HCT116 (cell line): ENCODE measurements at regions not wholly inside any gene's neighbourhood (a gene's known extent, or its start where the extent isn't known, plus 50 kb on each side); places are given as distances from the start of the nearest gene placed in this dataset.

ENCODE experiments used
- EZH2 ChIP-seq: fragments of 200-600 bp; sonication (generic); IDR thresholded peaks from 2 replicates; pipeline ENCODE4 v1.6.1; 2017; ENCODE audit warnings: antibody characterized with exemption, mixed run types
- EZH2phosphoT487 ChIP-seq: fragments of 200-600 bp; IDR thresholded peaks from 2 replicates; pipeline ENCODE4 v1.6.1; 2018; ENCODE audit warnings: antibody characterized with exemption, borderline replicate concordance
- JUND ChIP-seq: IDR thresholded peaks from 2 replicates; pipeline ENCODE4 v1.6.1; 2012
- POLR2A ChIP-seq: IDR thresholded peaks from 2 replicates; pipeline ENCODE4 v1.7.0; 2011; ENCODE audit warnings: borderline replicate concordance; ENCODE audit not compliant: insufficient read depth, insufficient read length; ENCODE audit errors: extremely low read depth
- POLR2AphosphoS5 ChIP-seq: IDR thresholded peaks from 2 replicates; pipeline ENCODE4 v1.6.1; 2011; ENCODE audit warnings: mild to moderate bottlenecking, low read depth, low read length, moderate library complexity
- RAD21 ChIP-seq: IDR thresholded peaks from 2 replicates; pipeline ENCODE4 v1.6.1; 2012; ENCODE audit warnings: low read depth, mild to moderate bottlenecking
- SIN3A ChIP-seq: IDR thresholded peaks from 2 replicates; pipeline ENCODE4 v1.6.1; 2012; ENCODE audit warnings: low read depth
- YY1 ChIP-seq: IDR thresholded peaks from 2 replicates; pipeline ENCODE4 v1.6.1; 2011; ENCODE audit warnings: low read length, low read depth, moderate library complexity, mild to moderate bottlenecking; ENCODE audit not compliant: insufficient replicate concordance; ENCODE audit errors: extremely low read depth
- ZFX ChIP-seq: fragments of 450-650 bp; IDR thresholded peaks from 2 replicates; pipeline ENCODE4 v1.6.1; 2017
- TF ChIP-seq, protein P1 (sequence below), 3 experiments: fragments of 200-600 bp in 1 of 3; sonication (generic) in 1 of 3; IDR thresholded peaks in 2 of 3; conservative IDR thresholded peaks in 1 of 3; 2 replicates each; pipeline ENCODE4 v1.5.1; 2012 to 2017; ENCODE audit warnings: low read depth in 2 of 3, low read length in 2 of 3, antibody characterized with exemption in 1 of 3, borderline replicate concordance in 1 of 3, control low read depth in 1 of 3, mild to moderate bottlenecking in 1 of 3, mixed read lengths in 1 of 3, mixed run types in 1 of 3, moderate library complexity in 1 of 3; ENCODE audit not compliant: insufficient read depth in 1 of 3
- TF ChIP-seq, protein P2 (sequence below): IDR thresholded peaks from 2 replicates; pipeline ENCODE4 v1.6.1; 2012; ENCODE audit warnings: low read depth

DNA sequence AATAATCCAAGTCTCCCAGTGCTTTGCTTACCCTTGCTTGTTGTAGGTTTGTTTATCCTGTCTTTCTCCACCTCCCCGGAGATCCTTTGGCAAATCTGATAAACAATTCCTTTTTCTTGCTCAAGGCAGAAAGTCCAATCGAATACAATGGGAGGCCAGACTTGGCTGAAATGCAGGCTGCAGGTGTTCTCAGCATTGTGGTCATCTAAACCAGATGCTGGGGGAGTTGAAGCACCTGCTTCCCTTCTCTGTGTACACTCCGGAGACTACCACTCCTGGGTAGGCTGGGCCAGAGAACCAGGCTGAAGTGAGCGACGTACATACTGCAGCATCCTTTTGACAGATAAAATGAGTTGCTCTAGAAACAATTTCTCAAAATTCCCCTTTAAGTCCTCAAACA is 82.6 kb upstream of the PREP start:
- TF ChIP-seq, protein P1, sequence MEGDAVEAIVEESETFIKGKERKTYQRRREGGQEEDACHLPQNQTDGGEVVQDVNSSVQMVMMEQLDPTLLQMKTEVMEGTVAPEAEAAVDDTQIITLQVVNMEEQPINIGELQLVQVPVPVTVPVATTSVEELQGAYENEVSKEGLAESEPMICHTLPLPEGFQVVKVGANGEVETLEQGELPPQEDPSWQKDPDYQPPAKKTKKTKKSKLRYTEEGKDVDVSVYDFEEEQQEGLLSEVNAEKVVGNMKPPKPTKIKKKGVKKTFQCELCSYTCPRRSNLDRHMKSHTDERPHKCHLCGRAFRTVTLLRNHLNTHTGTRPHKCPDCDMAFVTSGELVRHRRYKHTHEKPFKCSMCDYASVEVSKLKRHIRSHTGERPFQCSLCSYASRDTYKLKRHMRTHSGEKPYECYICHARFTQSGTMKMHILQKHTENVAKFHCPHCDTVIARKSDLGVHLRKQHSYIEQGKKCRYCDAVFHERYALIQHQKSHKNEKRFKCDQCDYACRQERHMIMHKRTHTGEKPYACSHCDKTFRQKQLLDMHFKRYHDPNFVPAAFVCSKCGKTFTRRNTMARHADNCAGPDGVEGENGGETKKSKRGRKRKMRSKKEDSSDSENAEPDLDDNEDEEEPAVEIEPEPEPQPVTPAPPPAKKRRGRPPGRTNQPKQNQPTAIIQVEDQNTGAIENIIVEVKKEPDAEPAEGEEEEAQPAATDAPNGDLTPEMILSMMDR (IDR thresholded peaks at IDR 0.05 in 2 of 3, conservative IDR thresholded peaks at IDR 0.05 in 1 of 3; ENCODE audit: borderline replicate concordance in 1 of 3, insufficient read depth in 1 of 3, low read depth in 2 of 3, low read length in 2 of 3): no peak
- TF ChIP-seq POLR2AphosphoS5: no peak
- TF ChIP-seq EZH2phosphoT487: no peak
- TF ChIP-seq POLR2A: no peak
- TF ChIP-seq, protein P2, sequence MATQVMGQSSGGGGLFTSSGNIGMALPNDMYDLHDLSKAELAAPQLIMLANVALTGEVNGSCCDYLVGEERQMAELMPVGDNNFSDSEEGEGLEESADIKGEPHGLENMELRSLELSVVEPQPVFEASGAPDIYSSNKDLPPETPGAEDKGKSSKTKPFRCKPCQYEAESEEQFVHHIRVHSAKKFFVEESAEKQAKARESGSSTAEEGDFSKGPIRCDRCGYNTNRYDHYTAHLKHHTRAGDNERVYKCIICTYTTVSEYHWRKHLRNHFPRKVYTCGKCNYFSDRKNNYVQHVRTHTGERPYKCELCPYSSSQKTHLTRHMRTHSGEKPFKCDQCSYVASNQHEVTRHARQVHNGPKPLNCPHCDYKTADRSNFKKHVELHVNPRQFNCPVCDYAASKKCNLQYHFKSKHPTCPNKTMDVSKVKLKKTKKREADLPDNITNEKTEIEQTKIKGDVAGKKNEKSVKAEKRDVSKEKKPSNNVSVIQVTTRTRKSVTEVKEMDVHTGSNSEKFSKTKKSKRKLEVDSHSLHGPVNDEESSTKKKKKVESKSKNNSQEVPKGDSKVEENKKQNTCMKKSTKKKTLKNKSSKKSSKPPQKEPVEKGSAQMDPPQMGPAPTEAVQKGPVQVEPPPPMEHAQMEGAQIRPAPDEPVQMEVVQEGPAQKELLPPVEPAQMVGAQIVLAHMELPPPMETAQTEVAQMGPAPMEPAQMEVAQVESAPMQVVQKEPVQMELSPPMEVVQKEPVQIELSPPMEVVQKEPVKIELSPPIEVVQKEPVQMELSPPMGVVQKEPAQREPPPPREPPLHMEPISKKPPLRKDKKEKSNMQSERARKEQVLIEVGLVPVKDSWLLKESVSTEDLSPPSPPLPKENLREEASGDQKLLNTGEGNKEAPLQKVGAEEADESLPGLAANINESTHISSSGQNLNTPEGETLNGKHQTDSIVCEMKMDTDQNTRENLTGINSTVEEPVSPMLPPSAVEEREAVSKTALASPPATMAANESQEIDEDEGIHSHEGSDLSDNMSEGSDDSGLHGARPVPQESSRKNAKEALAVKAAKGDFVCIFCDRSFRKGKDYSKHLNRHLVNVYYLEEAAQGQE: no peak
- TF ChIP-seq ZFX: no peak
- TF ChIP-seq SIN3A: no peak
- TF ChIP-seq YY1: no peak
- TF ChIP-seq EZH2: no peak
- no peak for TF ChIP-seq RAD21
- TF ChIP-seq JUND: no peak
